GM11168 (cell line): ENCODE measurements at regions not wholly inside any gene's neighbourhood (a gene's known extent, or its start where the extent isn't known, plus 50 kb on each side); places are given as distances from the start of the nearest gene placed in this dataset.
"Not testable (repeated sequence)": the region's sequence is repeated elsewhere in the genome, so short reads cannot be mapped to it uniquely, and the experiment has no call there.

ENCODE experiments used
- in situ Hi-C: fragments of 300-500 bp; cut with MboI; formaldehyde crosslinking; loops from one replicate; pipeline ENCODE4 v1.12.0; 2022; ENCODE audit warnings: low sequenced_read_pairs; ENCODE audit not compliant: unreplicated experiment

DNA sequence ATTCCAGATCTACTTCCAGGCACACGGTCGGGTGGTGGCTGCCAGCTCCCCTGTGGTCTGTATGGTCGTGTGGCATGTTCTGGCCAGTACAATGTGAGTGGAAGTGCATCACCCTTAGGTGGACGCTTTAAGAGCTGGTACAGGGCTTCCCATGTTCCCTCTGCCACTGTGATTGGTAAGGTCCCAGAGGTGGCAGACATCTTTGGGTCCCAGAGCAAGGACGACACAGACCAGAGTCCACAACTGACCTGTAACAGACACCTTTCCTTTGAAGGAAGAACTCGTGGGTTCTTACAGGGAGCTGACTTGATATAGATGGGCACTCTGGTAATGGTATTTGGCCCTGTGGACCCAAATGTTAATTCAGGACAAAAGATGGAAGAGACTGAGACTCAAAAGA, 90.0 kb upstream of the GDNF start:
- in situ Hi-C loops: no loop called here

DNA sequence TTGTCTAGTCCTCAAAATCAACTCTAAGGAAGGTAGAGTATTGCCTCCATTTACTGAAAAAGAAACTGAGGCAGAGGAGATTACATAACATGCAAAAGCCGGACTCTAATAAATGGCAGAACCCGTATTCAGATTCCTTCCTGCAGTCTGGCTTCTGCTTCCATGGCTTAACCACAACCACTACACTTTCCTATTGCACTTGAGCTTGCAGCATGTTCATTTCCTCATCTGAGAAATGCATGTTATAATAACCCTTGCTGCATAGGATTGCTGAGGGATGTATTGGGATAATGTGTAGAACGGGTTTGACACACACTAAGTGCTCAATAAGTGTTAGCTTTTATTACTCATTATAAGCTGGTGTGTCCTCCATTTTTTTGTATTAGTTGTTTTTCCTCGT, 87.9 kb upstream of the GDNF start:
- in situ Hi-C loops: not testable (repeated sequence)

DNA sequence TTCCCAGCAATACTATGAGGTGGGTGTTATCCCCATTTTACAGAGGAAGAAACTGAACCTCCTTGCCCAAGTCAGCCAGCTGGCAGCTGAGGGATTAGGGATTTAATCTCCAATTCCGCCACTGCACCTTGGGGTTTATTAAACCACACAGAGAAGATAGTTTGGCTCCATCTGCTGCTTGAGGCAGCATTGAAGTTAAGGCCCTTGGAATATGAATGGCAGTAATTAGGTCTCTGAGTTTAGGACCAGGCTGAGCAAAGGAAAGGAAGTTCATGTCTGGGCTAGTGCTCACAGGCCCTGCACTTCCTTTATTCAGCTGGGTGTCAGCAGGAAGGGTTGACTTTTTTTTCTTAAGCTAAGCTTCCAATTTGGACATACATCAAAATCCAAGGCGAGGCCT, 86.9 kb upstream of the GDNF start:
- in situ Hi-C loops: no loop called here

DNA sequence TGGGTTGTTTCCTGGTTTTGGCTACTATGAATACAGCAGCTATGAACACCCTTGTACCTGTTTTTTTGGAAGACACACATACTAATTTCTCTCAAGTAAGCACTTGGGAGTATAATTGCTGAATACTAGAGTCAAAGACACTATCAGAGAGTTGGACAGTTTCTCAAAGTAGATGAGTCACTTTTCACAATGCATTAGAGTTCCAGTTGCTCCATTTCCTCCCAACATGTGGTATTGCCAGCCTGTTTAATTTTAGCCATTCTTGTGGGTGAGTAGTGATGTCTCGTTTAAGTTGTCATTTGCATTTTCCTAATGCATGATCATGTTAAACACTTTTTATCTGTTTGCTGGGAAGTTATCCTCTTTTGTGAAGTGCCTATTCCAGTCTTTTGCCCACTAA, 81.6 kb upstream of the GDNF start:
- in situ Hi-C loops: no loop called here

DNA sequence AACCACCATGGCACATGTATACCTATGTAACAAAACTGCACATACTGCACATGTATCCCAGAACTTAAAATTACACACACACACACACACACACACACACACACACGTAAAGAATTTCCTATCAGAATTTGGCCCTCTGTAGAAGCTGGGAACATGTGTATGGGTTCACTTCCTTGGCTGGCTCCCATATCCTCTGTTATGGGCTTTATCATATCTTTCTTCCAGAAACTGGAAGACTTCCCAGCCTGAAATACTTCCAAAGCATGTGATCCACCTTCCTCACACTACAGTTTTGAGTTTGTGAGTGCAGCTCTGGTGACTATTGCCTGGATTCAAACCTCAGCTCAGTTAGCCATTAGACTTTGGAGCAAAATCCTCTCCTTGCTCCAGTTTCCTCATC, 78.6 kb upstream of the GDNF start:
- in situ Hi-C loops: no loop called here

DNA sequence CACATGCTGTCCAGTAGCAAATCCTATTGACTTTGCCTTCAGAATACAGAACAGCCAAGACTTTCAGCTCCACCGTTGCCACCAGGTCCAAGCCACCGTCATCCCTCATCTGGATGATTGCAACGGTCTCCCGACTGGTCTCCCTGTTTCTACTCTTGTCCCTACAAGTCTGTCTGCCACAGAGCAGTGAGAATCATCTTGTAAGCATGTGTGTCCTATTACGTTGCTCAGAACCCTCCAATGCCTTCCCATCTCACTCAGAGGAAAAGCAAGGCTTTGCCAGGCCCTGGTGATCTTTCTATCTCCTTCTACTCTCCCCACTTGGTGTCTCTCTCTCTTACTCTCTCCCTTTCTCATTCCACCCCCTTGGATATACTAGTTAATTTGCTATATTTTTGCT, 76.7 kb upstream of the GDNF start:
- in situ Hi-C loops: no loop called here

DNA sequence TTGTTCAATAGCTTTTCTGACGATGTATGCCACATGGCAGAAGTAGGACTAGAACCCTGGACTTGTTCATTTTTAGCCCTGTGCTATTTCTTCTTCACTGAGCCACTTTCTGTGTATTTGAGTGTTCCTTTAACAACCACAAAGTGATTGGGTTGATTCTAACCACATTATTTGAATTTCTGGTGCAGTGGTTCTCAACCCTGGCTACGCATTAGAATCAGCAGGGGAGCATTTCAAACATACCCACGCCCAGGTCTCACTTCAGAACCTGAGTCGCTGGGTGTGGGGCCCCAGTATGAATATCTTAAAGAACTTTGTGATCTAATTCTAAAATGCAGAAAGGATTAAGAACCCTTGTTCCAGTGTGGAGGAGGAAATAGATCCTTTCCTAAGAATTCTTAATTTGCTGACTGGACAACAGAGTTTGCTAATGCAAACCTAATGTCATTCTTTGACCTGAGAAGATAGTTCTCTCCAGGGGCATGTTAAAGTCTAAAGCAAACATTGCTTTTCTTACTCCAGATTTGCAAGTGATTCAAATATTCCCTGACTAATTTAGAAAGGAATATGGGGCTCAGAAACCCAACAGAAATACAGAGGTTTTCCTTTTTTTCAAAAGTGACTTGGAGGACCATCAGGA, 75.4 kb upstream of the GDNF start:
- in situ Hi-C loops: no loop called here

DNA sequence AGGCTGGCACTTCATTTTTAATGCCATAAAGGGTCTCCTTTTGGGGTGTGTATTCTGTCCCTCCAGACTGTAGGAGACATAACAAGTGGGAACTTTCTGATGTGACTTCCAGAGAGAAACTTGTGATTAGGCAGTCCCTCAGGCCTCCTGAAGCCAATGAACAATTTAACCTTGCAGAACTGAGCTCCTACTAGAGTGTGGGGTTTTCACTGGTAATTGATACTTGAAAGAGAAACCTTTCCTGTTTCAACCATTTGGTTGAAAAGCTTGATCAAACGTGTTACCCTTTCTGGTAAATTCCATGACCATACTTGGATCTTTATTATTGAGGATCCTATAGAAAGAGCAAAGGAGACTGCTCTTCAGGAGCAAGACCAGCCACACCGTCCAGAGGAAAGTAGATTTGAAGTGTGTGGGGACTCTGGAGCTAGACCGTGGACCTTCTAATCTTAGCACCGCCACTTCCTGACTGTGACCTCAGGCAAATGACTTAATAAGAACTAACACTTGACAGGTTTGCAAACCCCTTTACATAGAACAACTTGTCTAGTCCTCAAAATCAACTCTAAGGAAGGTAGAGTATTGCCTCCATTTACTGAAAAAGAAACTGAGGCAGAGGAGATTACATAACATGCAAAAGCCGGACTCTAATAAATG, 69.9 kb upstream of the GDNF start:
- in situ Hi-C loops: not testable (repeated sequence)

DNA sequence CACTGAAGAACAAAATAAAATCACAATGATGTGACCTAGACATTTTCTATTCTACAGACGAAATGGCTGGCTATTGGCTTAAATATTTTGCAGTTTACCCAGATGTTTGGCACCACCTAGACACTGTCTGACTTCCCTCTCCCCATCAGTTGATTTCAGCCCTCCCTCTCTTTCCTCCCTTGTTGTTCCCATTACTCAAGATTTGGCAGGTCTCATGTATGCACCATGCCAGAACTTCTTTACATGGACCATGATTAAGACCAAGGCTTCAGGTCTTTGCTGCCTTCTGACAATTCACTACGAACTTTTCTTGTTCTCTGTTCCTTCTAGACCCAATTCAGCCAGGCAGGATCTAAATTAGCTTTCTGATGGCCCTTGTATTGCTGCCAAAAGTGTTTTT, 66.6 kb upstream of the GDNF start:
- in situ Hi-C loops: no loop called here

DNA sequence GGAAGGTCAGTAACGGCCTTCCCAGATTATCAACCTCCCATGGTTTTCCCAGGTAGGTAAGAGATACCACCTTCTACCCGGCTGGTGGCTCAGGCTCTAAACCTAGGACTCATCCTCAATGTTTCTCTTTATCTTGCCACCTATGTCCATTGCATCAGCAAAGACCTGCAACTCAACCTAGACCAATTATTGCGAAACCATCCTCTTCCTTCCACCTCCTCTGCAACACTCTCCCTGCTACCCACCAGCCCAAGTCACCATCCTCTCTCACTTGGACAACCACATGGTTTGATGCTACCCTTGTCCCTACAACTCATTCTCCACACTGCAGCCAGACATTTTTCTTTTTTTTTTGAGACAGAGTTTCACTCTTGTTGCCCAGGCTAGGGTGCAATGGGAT, 65.4 kb upstream of the GDNF start:
- in situ Hi-C loops: no loop called here

DNA sequence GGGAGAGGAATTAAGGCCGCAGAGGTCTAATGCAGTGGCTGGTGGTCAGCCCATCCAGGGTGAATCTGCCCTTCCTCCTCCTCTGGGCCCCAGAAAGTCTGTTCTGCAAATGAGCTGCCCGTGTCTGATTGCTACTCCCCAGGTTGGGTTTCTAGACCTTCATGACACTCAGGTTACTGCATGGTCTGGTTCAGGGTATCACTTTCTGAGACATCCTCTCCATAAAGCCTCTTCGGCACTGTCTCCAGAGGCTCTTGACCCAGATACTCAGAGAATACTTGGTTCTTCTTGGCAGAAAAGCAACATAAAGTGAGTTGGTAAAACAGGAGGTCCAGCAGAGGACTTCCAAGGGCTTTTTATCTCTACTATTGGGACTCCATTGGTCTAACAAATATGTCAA, 62.5 kb upstream of the GDNF start:
- in situ Hi-C loops: no loop called here

DNA sequence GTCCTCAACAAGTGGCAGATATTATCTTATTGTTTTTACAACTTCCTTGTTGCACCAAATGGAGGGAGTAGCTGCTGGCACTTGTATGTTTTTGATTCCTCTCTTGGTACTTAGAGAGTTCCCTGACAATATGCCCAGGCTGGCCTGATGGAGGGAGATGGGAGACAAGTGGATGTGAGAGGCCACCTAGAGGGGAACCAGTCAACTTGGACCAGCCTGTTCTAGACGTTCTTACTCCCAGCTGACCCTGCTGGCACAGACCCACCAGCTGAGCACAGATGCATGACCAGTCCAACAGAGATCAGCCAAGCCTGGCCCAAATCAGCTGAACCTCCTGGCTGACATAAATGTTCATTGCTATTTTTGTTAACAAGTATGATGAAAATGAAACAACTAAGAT, 60.9 kb upstream of the GDNF start:
- in situ Hi-C loops: no loop called here

DNA sequence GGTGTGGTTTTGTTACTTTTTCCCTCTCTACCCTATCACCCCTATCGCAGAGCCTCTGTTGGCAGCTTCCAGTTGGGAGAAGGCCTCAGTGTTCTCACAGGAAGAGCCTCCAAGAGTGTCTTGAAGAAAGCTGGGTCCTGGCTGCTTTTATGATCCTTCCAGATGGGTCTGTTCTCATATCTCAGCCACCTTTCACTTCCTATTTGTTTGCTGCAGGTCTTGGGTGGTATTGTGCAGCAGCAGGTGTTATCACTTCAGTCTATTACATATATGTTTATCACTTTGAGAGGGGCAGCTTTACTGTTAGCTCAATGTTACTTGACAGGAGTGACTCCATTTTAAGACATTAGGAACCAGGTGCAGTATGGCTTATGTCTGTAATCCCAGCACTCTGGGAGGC, 59.2 kb upstream of the GDNF start:
- in situ Hi-C loops: no loop called here

DNA sequence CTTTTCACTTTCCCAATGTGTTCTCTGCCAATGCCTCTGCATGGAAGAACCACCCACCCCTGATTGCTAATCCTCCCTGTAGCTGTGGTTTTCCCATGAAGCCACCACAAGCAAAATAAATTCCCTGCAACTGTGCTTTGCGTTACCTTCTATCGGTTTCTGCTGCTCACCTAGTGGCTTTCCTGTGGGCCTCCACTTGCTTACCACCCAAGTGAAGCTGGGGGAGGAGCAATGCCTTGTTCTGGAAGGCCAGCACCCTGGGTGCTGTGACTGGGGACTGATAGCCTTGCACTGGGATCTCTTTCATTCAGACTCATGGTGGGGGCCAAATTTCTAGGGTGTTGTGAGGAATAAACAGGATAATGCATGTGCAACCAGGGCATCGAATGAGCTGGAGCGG, 56.3 kb upstream of the GDNF start:
- in situ Hi-C loops: no loop called here

DNA sequence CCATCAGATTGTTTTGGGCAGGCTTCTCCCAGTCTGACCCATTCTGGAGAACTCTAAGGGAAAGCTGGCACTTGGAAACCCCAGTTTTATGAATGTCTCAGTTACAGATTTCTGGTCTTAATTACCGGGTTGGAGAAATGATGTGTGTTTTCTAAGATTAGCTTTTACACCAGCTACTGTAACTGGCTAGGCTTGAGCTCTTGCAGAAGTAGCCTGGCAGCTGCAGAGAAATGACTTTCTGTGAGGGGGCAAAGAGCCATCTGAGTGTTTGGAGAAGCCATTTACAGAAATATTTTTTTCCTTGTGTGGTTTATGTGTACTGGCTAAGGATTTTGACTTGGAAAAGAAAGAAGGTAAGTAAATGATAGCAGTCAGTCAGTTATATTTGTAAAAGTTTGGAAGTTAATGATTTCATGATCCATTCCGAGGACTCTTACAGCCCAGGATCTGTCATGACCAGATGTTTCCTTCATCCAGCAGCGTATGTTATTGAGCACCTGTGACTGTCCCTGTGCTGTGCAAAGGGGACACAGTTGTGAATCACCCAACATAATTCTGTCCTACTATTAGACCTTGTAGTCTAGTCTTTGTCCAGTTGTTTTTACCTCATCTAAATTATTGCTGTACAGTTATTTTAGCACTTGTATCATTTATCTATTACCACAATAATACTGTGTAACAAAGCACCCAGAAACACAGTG, 53.7 kb upstream of the GDNF start:
- in situ Hi-C loops: no loop called here

DNA sequence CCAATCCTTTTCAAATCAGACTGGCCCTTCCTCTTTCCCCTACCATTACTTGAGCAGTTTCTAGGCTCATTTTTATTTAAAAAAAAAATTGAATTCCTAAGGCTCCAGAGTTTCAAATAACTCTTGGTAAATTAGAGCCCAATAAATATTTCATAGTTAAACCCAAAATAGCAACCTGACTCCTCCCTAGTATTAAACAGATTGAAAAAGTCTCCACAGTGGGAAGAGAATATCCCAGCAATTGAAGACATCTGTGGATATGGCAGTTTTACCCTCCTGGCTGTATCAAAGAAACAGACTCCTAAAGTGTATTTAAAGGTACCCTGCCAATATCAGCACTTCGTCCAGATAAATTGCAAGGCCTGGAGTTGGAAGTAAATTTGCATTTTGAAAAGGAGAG, 52.7 kb upstream of the GDNF start:
- in situ Hi-C loops: no loop called here

DNA sequence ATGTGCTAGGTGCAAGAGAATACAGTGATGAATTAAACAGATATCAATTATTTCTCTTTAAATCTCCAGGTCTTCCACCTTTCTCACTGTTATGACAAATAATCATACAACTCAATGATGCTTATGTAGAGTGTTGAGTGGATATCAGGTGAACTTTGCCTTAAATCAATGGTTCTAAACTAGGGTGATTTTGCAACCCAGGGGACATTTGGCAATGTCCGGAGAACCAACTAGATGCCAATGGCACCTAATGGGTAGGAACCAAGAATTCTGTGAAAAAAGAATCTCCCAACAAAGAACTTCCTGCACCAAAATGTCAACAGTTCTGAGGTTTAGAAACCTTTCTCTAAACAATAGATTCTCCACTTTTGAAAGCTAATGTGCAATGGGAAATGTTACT, 52.0 kb upstream of the GDNF start:
- in situ Hi-C loops: no loop called here

DNA sequence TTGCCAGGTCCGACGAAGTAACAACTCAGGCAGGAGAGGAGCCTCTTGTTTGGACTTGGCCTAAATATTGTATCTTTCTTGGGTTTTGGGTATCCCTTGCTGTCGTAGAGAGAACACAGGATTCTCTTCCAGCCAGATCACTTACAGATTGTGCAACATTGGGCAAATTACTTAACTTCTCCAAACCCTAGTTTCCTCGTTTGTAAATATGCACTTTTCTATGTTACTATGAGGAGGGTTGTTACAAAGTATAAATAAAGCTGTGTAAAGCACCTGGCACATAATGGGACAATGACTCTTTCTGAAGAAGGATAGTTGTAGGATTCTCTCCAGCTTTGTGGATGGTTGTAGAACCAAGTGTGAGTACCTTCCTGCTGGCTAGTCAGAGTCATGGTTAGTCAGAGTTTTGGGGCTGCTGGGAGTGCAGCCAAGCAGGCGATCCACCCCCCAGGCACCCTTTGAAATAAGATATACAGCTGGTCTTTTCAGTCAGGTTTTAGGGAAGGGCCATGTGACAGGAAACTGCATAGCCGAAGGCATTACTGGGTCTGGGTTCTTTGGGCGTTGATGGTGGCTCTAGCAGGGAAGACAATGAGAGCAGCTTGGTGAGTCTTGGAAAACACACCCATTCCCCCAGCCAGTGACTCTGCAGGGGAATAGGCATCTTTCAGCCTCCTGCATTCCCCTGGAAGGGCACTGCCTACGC, 49.9 kb upstream of the GDNF start:
- in situ Hi-C loops: no loop called here
